Esophagus squamous epithelium (tissue), 5 donors: ENCODE measurements at regions not wholly inside any gene's neighbourhood (a gene's known extent, or its start where the extent isn't known, plus 50 kb on each side); places are given as distances from the start of the nearest gene placed in this dataset.

Experiments used
- DNase-seq: peaks from one replicate; lab custom pipeline; 2025; lab: John Stamatoyannopoulos, UW
- H3K27ac ChIP-seq, 4 donors: fragments of 200-600 bp; sonication (generic); one replicate each; pipeline ENCODE4 v1.5.1; 2016 to 2019; ENCODE audit warnings: mild to moderate bottlenecking in 1 of 4
- H3K27me3 ChIP-seq, 4 donors: fragments of 200-600 bp; sonication (generic); 1 replicate in 3 of 4; 2 replicates in 1 of 4; pipeline versions ENCODE4 v1.5.1 to v1.6.0; 2017 to 2021; ENCODE audit warnings: antibody characterized with exemption in 1 of 4
- H3K36me3 ChIP-seq, 3 donors: fragments of 200-600 bp; sonication (generic); one replicate each; pipeline ENCODE4 v1.5.1; 2016 to 2019
- H3K4me1 ChIP-seq, 3 donors: fragments of 200-600 bp; sonication (generic); one replicate each; pipeline ENCODE4 v1.5.1; 2017 to 2019
- H3K4me3 ChIP-seq, 4 donors: fragments of 200-600 bp; sonication (generic); 1 replicate in 3 of 4; 2 replicates in 1 of 4; pipeline ENCODE4 v1.5.1; 2016 to 2019; ENCODE audit warnings: mild to moderate bottlenecking in 2 of 4, moderate library complexity in 1 of 4
- H3K9me3 ChIP-seq, 3 donors: fragments of 200-600 bp; sonication (generic); one replicate each; pipeline ENCODE4 v1.5.1; 2016 to 2019
- CTCF ChIP-seq, 6 experiments: fragments of 450-650 bp in 4 of 6; fragments of 200-600 bp in 2 of 6; sonication (generic) in 2 of 6; IDR thresholded peaks; one replicate each; pipeline ENCODE4 v1.5.1; 2016 to 2019; ENCODE audit warnings: antibody characterized with exemption in 6 of 6, mild to moderate bottlenecking in 4 of 6, moderate library complexity in 4 of 6
- POLR2A ChIP-seq, 4 donors: fragments of 450-650 bp; IDR thresholded peaks; one replicate each; pipeline ENCODE4 v1.6.1; 2017; ENCODE audit warnings: antibody characterized with exemption in 4 of 4, mild to moderate bottlenecking in 4 of 4, moderate library complexity in 3 of 4
- WGBS, 2 donors: methylation state at CpG; one replicate each; pipeline ENCODE4 v1.1.5; 2018; 5-methylcytosine and 5-hydroxymethylcytosine counted together
- intact Hi-C: fragments of 100-400 bp; cut with DNase I; formaldehyde crosslinking; loops from one replicate; pipeline ENCODE4 v1.15.0; 2022
- donor health status: DM: yes; HTN: yes; CAD: no.

DNA sequence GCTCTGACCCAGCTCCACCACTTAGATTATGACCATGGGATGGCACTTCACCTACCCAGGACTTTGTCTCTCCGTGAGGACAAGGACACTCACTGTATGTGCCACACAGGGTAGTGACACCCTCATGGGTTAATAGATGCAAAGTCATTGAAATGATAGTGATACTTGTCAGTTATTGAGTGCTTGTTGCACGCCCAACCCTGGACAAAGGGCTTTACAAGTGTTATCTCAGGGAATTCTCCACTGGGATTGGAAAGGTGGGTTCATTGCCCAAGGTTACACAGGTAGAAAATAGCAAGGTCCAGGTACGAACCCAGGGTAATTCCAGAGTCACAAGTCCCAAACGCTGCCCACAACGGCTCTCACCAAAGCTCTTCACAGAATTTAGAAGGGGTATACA lies 158.2 kb downstream of the TRIM29 start:
- Histone ChIP-seq H3K4me3 (no peak overlapping the region), H3K36me3 (no peaks in the 10 kb centered on the region), H3K4me1 (peaks cover 0 to 6% (median 0%) of the 10 kb centered on the region in 3 donors), H3K9me3 (no peaks in the 10 kb centered on the region), H3K27ac (no peak overlapping the region), H3K27me3 (peaks cover 0 to 71% (median 0%) of the 10 kb centered on the region in 4 donors)
- TF ChIP-seq POLR2A (IDR thresholded peaks at IDR 0.05), result no peak
- no peak for TF ChIP-seq CTCF (IDR thresholded peaks at IDR 0.05)
- 69 to 71% methylated on average over 5 of the region's 5 CpGs for WGBS, 2 donors
- no peak for DNase-seq
- intact Hi-C loops, result no loop called here

DNA sequence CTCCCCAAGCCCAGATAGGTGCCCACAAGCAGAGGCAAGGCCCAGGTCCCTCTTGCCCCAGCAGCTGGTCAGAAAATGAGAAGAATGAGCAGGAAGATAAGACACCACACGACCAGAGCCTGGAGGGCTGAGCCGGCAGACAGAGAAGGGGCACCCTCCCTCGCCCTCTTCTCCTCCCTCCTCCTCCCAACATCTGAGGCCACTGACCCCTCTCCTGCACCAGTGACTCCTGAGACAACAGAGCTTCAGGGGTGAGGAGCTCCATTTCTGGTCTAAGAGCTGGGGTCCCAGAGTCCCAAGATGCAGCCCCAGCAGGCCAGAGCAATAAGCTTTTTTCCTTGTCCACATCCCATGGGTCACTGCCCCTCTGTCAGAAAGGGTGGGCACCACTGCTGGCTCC lies 159.2 kb downstream of the TRIM29 start:
- no peaks in the 10 kb centered on the region for H3K9me3 ChIP-seq
- no peaks in the 10 kb centered on the region for H3K36me3 ChIP-seq
- DNase-seq, result no peak
- no peak overlapping the region for H3K4me3 ChIP-seq
- WGBS, 2 donors, result 53% methylated on average over 3 of the region's 3 CpGs; no CpG with 5 or more reads in 1 of the 2 donors
- H3K27ac ChIP-seq, result no peak overlapping the region
- H3K27me3 ChIP-seq, result peaks cover 0 to 71% (median 0%) of the 10 kb centered on the region in 4 donors
- TF ChIP-seq CTCF (IDR thresholded peaks at IDR 0.05) (no peak), POLR2A (IDR thresholded peaks at IDR 0.05) (no peak)
- peaks cover 0 to 6% (median 0%) of the 10 kb centered on the region in 3 donors for H3K4me1 ChIP-seq
- intact Hi-C loops, result no loop called here

GRCh38 chr11:119977881-119978280 lies 160.0 kb downstream of the TRIM29 start:
- Histone ChIP-seq H3K27me3 (peaks cover 0 to 67% (median 0%) of the 10 kb centered on the region in 4 donors), H3K27ac (no peak overlapping the region), H3K36me3 (no peaks in the 10 kb centered on the region), H3K9me3 (no peaks in the 10 kb centered on the region), H3K4me3 (no peak overlapping the region), H3K4me1 (peaks cover 0 to 2% (median 0%) of the 10 kb centered on the region in 3 donors)
- no peak for DNase-seq
- intact Hi-C loops, result no loop called here
- 44 to 76% methylated on average over 3 to 12 of the region's 12 CpGs for WGBS, 2 donors
- no peak for TF ChIP-seq POLR2A (IDR thresholded peaks at IDR 0.05)
- TF ChIP-seq CTCF (IDR thresholded peaks at IDR 0.05), result no peak

- Histone ChIP-seq H3K36me3 (no peaks in the 10 kb centered on the region), H3K27me3 (peaks cover 0 to 64% (median 0%) of the 10 kb centered on the region in 4 donors), H3K27ac (no peak overlapping the region), H3K4me1 (no peaks in the 10 kb centered on the region), H3K4me3 (no peak overlapping the region), H3K9me3 (no peaks in the 10 kb centered on the region)
- WGBS, 2 donors, result 74 to 86% methylated on average over 3 of the region's 3 CpGs
- no peak for TF ChIP-seq CTCF (IDR thresholded peaks at IDR 0.05)
- no peak for TF ChIP-seq POLR2A (IDR thresholded peaks at IDR 0.05)
- intact Hi-C loops, result no loop called here
- DNase-seq, result no peak
Observed at GRCh38 chr11:119977561-119977860, 160.4 kb downstream of the TRIM29 start.

DNA sequence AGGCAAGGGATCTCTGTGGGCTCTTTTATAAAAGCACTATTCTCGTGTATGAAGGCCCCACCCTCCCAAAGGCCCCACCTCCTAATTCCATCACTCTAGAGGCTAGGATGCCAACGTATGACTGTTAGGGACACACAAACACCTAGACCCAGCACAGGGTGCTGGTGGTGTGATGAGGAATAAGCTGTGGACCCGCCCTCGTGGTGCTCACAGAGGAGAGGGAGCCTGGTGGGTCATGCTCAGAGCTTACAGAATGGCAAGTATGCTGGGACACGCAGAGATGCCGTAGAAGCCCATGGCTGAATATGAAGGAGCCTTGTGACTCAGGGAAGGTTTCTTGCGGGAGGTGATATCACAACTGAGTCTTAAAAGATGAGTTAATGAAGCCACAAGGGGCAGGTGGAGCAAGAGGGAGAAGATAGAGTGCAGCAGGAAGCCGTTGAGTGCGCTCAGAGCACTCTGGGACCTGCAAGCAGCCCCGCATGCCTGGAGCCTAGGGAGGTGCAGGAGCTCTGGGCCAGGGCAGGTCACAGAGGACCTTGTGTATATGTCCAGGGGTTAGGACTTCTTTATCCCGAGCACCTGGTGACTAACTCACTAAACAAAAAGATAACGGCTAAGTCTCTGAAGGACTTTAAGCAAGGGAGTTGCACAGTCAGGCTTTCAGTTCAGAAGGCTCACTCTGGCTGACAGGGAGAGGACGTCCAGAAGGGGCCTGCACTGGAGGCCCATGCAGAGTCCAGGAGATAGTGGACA lies 160.9 kb downstream of the TRIM29 start:
- Histone ChIP-seq H3K4me3 (no peak overlapping the region), H3K36me3 (no peaks in the 10 kb centered on the region), H3K9me3 (no peaks in the 10 kb centered on the region), H3K27ac (no peak overlapping the region), H3K27me3 (peaks cover 0 to 63% (median 0%) of the 10 kb centered on the region in 4 donors), H3K4me1 (no peaks in the 10 kb centered on the region)
- WGBS, 2 donors, result 80 to 86% methylated on average over 10 of the region's 13 CpGs
- intact Hi-C loops, result no loop called here
- no peak for DNase-seq
- TF ChIP-seq CTCF (IDR thresholded peaks at IDR 0.05), result no peak
- TF ChIP-seq POLR2A (IDR thresholded peaks at IDR 0.05), result no peak
